ENCODE measurements at regions not wholly inside any gene's neighbourhood (a gene's known extent, or its start where the extent isn't known, plus 50 kb on each side); places are given as distances from the start of the nearest gene placed in this dataset.

GRCh38 chr5:136521696-136522095 lies 156.4 kb upstream of the TRPC7 start:
- TF ChIP-seq CTCF (IDR thresholded peaks at IDR 0.05) (no peak), POLR2A (IDR thresholded peaks at IDR 0.05) (no peak)
